HG03039 (cell line): ENCODE measurements at regions not wholly inside any gene's neighbourhood (a gene's known extent, or its start where the extent isn't known, plus 50 kb on each side); places are given as distances from the start of the nearest gene placed in this dataset.
"Not testable (repeated sequence)": the region's sequence is repeated elsewhere in the genome, so short reads cannot be mapped to it uniquely, and the experiment has no call there.

Source experiments
- ATAC-seq: cut with Tn5 transposase; IDR thresholded peaks from one replicate; pipeline ENCODE4 v1.9.1; 2021; ENCODE audit warnings: mild to moderate bottlenecking, moderate library complexity; ENCODE audit not compliant: unreplicated experiment

- not testable (repeated sequence) for ATAC-seq
Measured at GRCh38 chr2:143837055-143837454, 682.9 kb downstream of the ZEB2 start.

- ATAC-seq = no peak
Measured at GRCh38 chr2:143835481-143835880, 684.4 kb downstream of the ZEB2 start.

GRCh38 chr2:143833015-143833660, 686.8 kb downstream of the ZEB2 start:
- no peak for ATAC-seq

GRCh38 chr2:143830476-143830875, 689.4 kb downstream of the ZEB2 start:
- no peak for ATAC-seq

- ATAC-seq = no peak
Measured at GRCh38 chr2:143828763-143829537, 691.0 kb downstream of the ZEB2 start.

GRCh38 chr2:143824791-143825190, 695.1 kb downstream of the ZEB2 start:
- ATAC-seq = no peak

- no peak for ATAC-seq
Measured at GRCh38 chr2:143823876-143824275, 694.7 kb downstream of the ARHGAP15 start.

- ATAC-seq = no peak
Measured at GRCh38 chr2:143823296-143823695, 694.1 kb downstream of the ARHGAP15 start.

- no peak for ATAC-seq
Measured at GRCh38 chr2:143822736-143823135, 693.5 kb downstream of the ARHGAP15 start.

GRCh38 chr2:143819764-143820163, 690.5 kb downstream of the ARHGAP15 start:
- ATAC-seq = no peak

GRCh38 chr2:143819190-143819735, 690.0 kb downstream of the ARHGAP15 start:
- ATAC-seq = no peak
